GM18507 (cell line): ENCODE measurements at regions not wholly inside any gene's neighbourhood (a gene's known extent, or its start where the extent isn't known, plus 50 kb on each side); places are given as distances from the start of the nearest gene placed in this dataset.

Experiments
- DNase-seq: peaks from one replicate; pipeline ENCODE4 v3.0.0; 2011; ENCODE audit warnings: low read depth; ENCODE audit not compliant: insufficient read length; ENCODE audit errors: extremely low spot score
- FAIRE-seq: peaks from 2 replicates; lab custom pipeline; 2011; peaks lifted over from hg19 to GRCh38; lab: Jason Lieb, UNC

DNA sequence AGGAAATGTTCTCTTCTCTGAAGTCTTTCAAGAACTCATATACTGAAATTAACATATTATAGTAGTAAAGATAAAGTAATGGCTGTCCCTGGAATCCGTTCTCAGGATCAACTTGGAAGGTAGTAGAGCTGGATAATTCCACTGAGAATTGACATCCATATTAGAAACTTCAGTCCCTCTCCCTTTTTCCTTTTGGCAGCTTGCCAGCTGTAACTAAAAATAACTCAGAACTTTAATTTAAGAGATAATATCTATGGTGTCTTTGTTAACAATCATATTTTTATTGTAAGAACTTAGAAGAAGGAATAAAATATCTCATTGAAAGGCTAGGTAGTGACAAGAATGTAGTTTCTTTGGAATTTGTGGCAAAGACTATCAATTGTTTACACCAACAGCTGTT is 61.4 kb upstream of the PLEKHA5 start:
- DNase-seq (no peak), FAIRE-seq (no peak)

DNA sequence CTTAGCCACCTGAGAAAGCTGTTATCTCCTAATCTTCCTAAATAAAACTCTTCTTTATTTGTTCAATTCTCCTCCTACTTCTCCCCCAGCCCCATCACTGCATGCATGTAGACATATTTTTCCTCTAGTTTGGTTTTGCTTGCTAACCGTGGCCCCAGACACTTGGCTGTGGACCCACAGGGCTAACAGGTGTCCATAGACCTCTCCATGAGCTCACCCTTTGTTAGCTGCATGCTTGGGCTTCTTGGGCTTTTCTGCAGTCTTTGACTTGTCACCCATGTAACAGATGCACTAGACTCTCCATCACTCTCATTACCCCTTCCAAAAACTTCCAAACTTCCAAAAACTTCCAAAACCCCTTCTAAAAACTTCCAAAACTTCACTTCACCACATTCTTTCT is 59.2 kb upstream of the PLEKHA5 start:
- no peak for DNase-seq
- no peak for FAIRE-seq

DNA sequence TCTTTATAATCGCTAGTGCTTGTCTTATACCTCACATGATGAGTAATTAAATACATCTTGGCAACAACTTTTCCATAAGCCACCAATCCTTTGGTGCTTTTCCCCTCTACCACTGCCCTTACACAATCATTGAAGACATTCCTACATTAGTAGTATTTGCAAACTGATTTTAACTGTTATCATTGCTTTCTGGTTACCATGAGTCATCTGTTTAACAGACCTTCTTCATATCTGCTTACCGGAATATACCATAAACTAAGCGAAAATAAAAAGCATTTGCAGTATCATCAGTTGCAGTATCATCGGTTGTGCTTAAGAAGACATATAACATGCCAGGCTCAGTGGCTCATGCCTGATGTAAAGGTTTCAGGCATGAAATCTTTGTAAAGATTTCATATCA is 54.8 kb upstream of the PLEKHA5 start:
- no peak for FAIRE-seq

DNA sequence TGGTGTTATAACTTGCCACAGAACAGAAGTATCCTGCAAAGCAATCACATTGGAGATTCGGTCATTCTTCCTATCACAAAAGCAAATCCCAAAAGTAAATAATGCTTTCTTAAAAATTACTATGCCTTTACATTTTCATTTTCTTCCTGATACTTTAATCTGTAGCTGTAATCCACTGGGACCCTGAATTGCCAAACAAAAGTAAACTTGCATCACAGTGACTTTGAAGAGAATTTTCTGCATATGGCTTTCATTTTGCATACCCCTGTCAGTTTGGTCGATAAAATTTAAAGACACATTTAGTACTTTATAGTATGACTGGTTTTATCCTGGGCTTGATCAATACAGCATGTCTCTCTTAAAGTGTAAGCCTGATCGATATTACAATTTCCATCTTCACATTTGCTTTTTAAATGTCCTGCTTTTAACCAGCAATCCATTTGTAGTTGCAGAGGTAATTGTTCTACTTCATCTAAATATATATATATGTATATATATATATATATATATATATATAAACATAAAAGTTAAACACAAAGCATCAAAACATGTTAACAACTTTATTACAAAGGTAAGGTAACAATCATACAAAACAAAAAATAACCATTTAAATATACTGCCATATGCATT is 53.7 kb upstream of the PLEKHA5 start:
- DNase-seq: no peak
- no peak for FAIRE-seq

More for the DNA sequence above, 54.8 kb upstream of the PLEKHA5 start:
- no peak for DNase-seq
